T-helper 17 cell (primary cell): ENCODE measurements at regions not wholly inside any gene's neighbourhood (a gene's known extent, or its start where the extent isn't known, plus 50 kb on each side); places are given as distances from the start of the nearest gene placed in this dataset.

ENCODE experiments used
- ATAC-seq: fragments of 150-1000 bp; cut with Tn5 transposase; 2 replicates; pipeline ENCODE4 v1.10.0; 2021; ENCODE audit warnings: mild to moderate bottlenecking, moderate library complexity
- DNase-seq, 3 donors: peaks; one replicate each; pipeline versions ENCODE4 v3.0.0 to v3.0.0-alpha.2; 2020 to 2021
- H3K9me3 ChIP-seq: one replicate; pipeline ENCODE4 v1.7.0; 2013; ENCODE audit warnings: low read length, mild to moderate bottlenecking; ENCODE audit not compliant: control insufficient read depth, poor library complexity, severe bottlenecking
- H3K27ac Mint-ChIP-seq: one replicate; pipeline ENCODE4 v1.8.0; 2022; ENCODE audit warnings: mild to moderate bottlenecking, moderate library complexity, mixed read lengths
- H3K27me3 Mint-ChIP-seq: one replicate; pipeline ENCODE4 v1.8.0; 2022; ENCODE audit warnings: mixed read lengths
- H3K36me3 Mint-ChIP-seq: one replicate; pipeline ENCODE4 v1.8.0; 2022; ENCODE audit warnings: low read depth, mixed read lengths
- H3K4me1 Mint-ChIP-seq: one replicate; pipeline ENCODE4 v1.8.0; 2022; ENCODE audit warnings: mild to moderate bottlenecking, mixed read lengths
- H3K4me3 Mint-ChIP-seq: one replicate; pipeline ENCODE4 v1.8.0; 2022; ENCODE audit warnings: mild to moderate bottlenecking, moderate library complexity, mixed read lengths

DNA sequence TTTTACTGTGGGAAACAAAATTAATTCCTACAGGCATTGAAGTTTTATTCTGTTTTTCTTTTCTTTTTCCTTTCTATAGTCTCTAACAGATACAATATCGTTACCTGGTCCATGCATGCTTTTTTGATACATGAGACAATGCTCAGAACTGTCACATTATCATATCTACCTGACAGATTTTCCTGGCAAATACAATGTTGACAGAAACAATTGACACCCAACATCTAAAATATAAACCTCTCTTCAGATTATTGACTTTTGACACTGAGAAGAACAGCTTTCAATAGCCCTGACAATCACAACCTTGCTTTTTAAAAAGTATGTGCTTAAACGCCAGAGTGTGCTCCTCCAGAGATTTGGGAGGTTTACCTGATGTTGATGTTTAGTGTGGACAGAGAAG lies 2334.6 kb upstream of the WWC1 start:
- H3K36me3 Mint-ChIP-seq: no peaks in the 10 kb centered on the region
- ATAC-seq (no peak), DNase-seq (no peak)
- no peaks in the 10 kb centered on the region for H3K27me3 Mint-ChIP-seq
- no peak overlapping the region for H3K27ac Mint-ChIP-seq
- H3K4me3 Mint-ChIP-seq: no peak overlapping the region
- no peaks in the 10 kb centered on the region for H3K9me3 ChIP-seq
- no peaks in the 10 kb centered on the region for H3K4me1 Mint-ChIP-seq

DNA sequence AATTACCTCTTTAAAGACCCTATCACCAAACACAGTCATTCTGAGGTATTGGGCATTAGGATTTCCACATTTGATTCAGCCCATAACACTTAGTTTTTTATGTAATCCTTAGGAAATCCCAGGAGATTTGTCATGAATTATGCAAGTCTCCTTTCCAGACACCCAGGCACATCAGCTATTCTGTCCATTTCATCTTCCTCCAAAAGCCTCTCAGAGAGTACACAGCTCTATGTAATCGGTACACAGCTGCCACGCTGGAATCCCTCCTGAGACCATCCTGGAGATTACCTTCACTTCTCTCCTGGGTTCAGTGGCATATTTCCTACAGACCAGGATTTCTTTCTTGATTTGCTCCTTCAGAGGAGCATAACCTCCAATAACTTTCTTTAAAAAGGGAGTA lies 2309.8 kb upstream of the WWC1 start:
- no peaks in the 10 kb centered on the region for H3K27me3 Mint-ChIP-seq

DNA sequence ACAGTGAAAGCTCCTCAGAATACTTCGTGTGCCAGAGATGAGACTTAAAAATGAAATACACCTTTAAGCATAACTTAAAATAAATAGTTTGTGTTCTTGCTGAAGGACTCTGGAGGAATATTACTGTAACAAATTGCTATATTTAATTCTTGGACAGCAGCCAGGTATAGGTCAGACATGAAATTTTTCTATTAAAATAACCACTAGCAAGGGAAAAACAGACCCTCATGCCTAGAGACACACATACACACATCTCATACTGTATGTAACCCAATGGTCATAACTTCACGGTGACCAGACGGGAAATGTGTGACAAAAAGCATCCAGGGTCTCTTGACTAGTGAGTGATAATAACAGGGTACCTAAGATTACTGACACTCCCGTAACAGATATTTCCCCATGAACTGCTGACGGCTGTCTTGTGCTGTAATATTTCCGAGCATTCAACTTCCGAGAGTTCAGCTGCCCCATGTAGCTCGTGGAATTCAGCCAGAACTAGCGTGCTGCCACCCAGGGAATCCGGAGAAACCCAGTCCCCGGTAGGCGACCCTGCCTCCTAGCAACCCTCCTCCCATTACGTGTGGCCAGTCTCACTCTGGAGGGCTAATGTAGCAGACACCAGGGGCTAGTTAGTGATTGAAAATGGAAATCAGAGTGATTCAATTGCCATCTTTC lies 2295.1 kb upstream of the WWC1 start:
- H3K4me3 Mint-ChIP-seq: no peak overlapping the region
- H3K27ac Mint-ChIP-seq: no peak overlapping the region
- ATAC-seq (no peak), DNase-seq (no peak)
- no peaks in the 10 kb centered on the region for H3K4me1 Mint-ChIP-seq
- peaks cover 3% of the 10 kb centered on the region for H3K9me3 ChIP-seq
- H3K36me3 Mint-ChIP-seq: no peaks in the 10 kb centered on the region
- no peaks in the 10 kb centered on the region for H3K27me3 Mint-ChIP-seq

More for the DNA sequence above, 2309.8 kb upstream of the WWC1 start:
- ATAC-seq (no peak), DNase-seq (no peak)
- Mint-ChIP-seq H3K4me1 (no peaks in the 10 kb centered on the region), H3K4me3 (no peak overlapping the region), H3K36me3 (no peaks in the 10 kb centered on the region), H3K27ac (no peak overlapping the region)
- no peaks in the 10 kb centered on the region for H3K9me3 ChIP-seq

- H3K27ac Mint-ChIP-seq: no peak overlapping the region
- H3K9me3 ChIP-seq: peaks cover 3% of the 10 kb centered on the region
- H3K4me1 Mint-ChIP-seq: no peaks in the 10 kb centered on the region
- no peaks in the 10 kb centered on the region for H3K27me3 Mint-ChIP-seq
- H3K4me3 Mint-ChIP-seq: no peak overlapping the region
- DNase-seq (no peak), ATAC-seq (no peak)
- no peaks in the 10 kb centered on the region for H3K36me3 Mint-ChIP-seq
Observed at GRCh38 chr5:165999693-166000320, 2291.6 kb upstream of the WWC1 start.

DNA sequence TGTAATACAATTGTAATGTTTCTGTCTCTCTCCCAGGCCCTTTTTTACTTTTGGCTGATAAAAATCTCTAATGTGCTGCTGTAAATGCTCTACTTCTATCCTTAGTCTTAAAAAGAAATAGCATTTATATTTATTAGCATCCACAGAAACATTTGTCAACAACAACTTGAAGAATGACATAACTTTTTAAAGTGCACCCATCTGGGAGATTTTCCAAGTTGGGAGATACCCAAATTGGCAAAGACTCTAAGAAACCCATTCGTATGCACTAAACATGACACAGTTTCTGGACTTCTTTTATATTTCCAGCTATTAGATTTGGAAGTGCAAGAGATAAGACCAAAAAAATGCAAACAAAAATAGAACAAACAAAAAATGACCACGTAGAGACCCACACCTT lies 2287.4 kb upstream of the WWC1 start:
- Mint-ChIP-seq H3K36me3 (no peaks in the 10 kb centered on the region), H3K27ac (no peak overlapping the region), H3K4me3 (no peak overlapping the region), H3K4me1 (no peaks in the 10 kb centered on the region), H3K27me3 (no peaks in the 10 kb centered on the region)
- DNase-seq (no peak), ATAC-seq (no peak)
- peaks cover 3% of the 10 kb centered on the region for H3K9me3 ChIP-seq

- Mint-ChIP-seq H3K4me3 (no peak overlapping the region), H3K27me3 (no peaks in the 10 kb centered on the region), H3K4me1 (no peaks in the 10 kb centered on the region), H3K27ac (no peak overlapping the region), H3K36me3 (no peaks in the 10 kb centered on the region)
- peaks cover 2% of the 10 kb centered on the region for H3K9me3 ChIP-seq
- DNase-seq (no peak), ATAC-seq (no peak)
Observed at GRCh38 chr5:166013415-166013814, 2278.0 kb upstream of the WWC1 start.

- Mint-ChIP-seq H3K4me3 (no peak overlapping the region), H3K27ac (no peak overlapping the region)
Observed at GRCh38 chr5:166014256-166014655, 2277.2 kb upstream of the WWC1 start.

GRCh38 chr5:166018716-166019115 lies 2272.7 kb upstream of the WWC1 start:
- H3K36me3 Mint-ChIP-seq: no peaks in the 10 kb centered on the region
- H3K4me3 Mint-ChIP-seq: no peak overlapping the region

More at GRCh38 chr5:166014256-166014655, 2277.2 kb upstream of the WWC1 start:
- DNase-seq: no peak
- peaks cover 2% of the 10 kb centered on the region for H3K9me3 ChIP-seq
- no peak for ATAC-seq
- Mint-ChIP-seq H3K27me3 (no peaks in the 10 kb centered on the region), H3K36me3 (no peaks in the 10 kb centered on the region), H3K4me1 (no peaks in the 10 kb centered on the region)

DNA sequence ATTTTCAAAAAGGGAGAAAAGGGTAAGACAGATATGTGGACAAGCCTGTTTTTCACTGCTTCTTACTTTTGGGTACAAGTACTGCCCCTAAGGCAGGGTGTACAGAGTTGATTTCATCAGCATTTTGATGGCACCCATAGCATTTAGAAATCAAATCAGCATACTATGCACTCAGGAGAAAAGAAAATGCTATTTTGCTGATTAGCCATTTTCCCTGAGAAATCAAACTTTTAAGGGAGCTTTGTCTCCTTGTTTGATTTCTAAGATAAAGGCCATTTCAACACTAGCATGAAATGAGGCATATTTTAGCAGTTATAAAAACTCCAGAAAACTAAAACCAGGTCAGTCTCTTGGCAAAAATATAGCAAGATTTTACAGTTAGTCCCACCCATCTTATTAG lies 2269.4 kb upstream of the WWC1 start:
- H3K4me3 Mint-ChIP-seq: no peak overlapping the region
- H3K27me3 Mint-ChIP-seq: no peaks in the 10 kb centered on the region
- ATAC-seq (no peak), DNase-seq (no peak)
- H3K27ac Mint-ChIP-seq: no peak overlapping the region
- no peaks in the 10 kb centered on the region for H3K4me1 Mint-ChIP-seq
- peaks cover 5% of the 10 kb centered on the region for H3K9me3 ChIP-seq
- no peaks in the 10 kb centered on the region for H3K36me3 Mint-ChIP-seq

More at GRCh38 chr5:166018716-166019115, 2272.7 kb upstream of the WWC1 start:
- Mint-ChIP-seq H3K27ac (no peak overlapping the region), H3K27me3 (no peaks in the 10 kb centered on the region), H3K4me1 (no peaks in the 10 kb centered on the region)
- DNase-seq (no peak), ATAC-seq (no peak)
- peaks cover 2% of the 10 kb centered on the region for H3K9me3 ChIP-seq

- H3K9me3 ChIP-seq: peaks cover 5% of the 10 kb centered on the region
- ATAC-seq (no peak), DNase-seq (no peak)
- H3K36me3 Mint-ChIP-seq: no peaks in the 10 kb centered on the region
- H3K4me1 Mint-ChIP-seq: no peaks in the 10 kb centered on the region
- no peak overlapping the region for H3K4me3 Mint-ChIP-seq
- H3K27me3 Mint-ChIP-seq: no peaks in the 10 kb centered on the region
- no peak overlapping the region for H3K27ac Mint-ChIP-seq
Observed at GRCh38 chr5:166024970-166025369, 2266.5 kb upstream of the WWC1 start.

DNA sequence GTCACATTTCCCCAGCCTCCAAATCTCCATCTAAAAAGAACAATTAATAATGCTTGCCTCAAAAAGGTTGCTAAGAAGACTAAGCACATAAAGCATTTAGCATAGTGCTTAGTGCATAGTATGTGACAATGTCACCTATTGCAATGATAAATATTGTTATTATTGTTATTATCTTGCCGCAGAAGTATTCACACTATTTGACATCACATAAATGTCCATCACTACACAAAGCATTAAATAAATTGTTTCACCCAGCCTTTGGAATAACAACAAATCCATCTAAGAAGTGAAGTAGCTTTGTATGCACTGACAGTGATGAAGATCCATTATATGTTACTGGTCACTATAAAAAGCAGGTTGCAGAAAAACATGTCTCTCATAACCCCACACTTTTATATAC lies 2263.9 kb upstream of the WWC1 start:
- no peak overlapping the region for H3K27ac Mint-ChIP-seq
- H3K36me3 Mint-ChIP-seq: no peaks in the 10 kb centered on the region
- H3K4me3 Mint-ChIP-seq: no peak overlapping the region
- peaks cover 5% of the 10 kb centered on the region for H3K9me3 ChIP-seq
- no peak for DNase-seq
- no peaks in the 10 kb centered on the region for H3K4me1 Mint-ChIP-seq
- ATAC-seq: no peak
- H3K27me3 Mint-ChIP-seq: no peaks in the 10 kb centered on the region

DNA sequence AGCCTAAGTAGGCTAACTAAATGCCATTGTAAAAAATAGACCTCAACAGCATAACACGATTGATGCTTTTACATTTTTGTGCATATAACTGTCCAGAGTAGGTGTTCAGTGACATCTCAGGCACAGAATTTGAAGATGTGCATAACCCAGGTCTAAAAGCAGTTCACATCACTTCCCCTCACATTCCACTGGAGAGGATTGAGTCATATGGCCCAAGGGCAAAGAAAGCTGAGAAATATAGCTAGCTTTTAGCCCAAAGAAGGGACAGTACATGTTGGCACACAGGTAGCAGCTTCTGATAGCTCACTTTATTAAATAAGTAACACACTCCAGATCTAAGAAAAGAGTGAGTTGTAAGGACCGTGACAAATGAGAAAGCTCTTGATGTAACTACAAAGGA lies 2259.5 kb upstream of the WWC1 start:
- H3K27me3 Mint-ChIP-seq: no peaks in the 10 kb centered on the region
- H3K27ac Mint-ChIP-seq: no peak overlapping the region
- H3K4me1 Mint-ChIP-seq: no peaks in the 10 kb centered on the region
- H3K36me3 Mint-ChIP-seq: no peaks in the 10 kb centered on the region
- H3K4me3 Mint-ChIP-seq: no peak overlapping the region
- no peak for ATAC-seq
- DNase-seq: no peak
- H3K9me3 ChIP-seq: no peaks in the 10 kb centered on the region

GRCh38 chr5:166032601-166033000 lies 2258.8 kb upstream of the WWC1 start:
- H3K9me3 ChIP-seq: no peaks in the 10 kb centered on the region
- Mint-ChIP-seq H3K4me1 (no peaks in the 10 kb centered on the region), H3K36me3 (no peaks in the 10 kb centered on the region), H3K27me3 (no peaks in the 10 kb centered on the region), H3K4me3 (no peak overlapping the region), H3K27ac (no peak overlapping the region)
- DNase-seq: no peak
- ATAC-seq: no peak

DNA sequence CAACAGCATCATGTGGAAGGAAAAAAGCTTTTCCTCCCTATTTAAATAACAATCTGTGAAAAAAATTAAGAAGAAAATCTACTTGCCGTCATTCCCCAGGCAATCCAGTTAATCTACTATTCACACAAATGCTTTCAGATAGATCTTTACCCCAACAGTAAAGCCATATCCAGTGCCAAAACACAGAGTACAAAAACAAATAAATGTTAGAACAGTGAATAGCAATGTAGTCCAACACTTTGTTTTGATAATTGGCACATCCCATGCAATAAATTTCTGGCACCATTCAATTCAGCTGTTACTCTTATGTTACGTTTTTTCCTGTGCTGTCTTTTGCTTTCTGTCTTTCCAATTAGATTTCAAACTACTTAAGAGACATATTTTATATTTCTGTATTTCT lies 2245.5 kb upstream of the WWC1 start:
- Mint-ChIP-seq H3K4me1 (no peaks in the 10 kb centered on the region), H3K27me3 (no peaks in the 10 kb centered on the region), H3K27ac (no peak overlapping the region), H3K36me3 (no peaks in the 10 kb centered on the region), H3K4me3 (no peak overlapping the region)
- H3K9me3 ChIP-seq: no peaks in the 10 kb centered on the region
- ATAC-seq (no peak), DNase-seq (no peak)
